GM19099 (cell line): ENCODE measurements at regions not wholly inside any gene's neighbourhood (a gene's known extent, or its start where the extent isn't known, plus 50 kb on each side); places are given as distances from the start of the nearest gene placed in this dataset.

Experiments used
- POLR2A ChIP-seq: IDR thresholded peaks from 3 replicates; pipeline ENCODE4 v1.6.1; 2011; ENCODE audit warnings: low read depth; ENCODE audit not compliant: insufficient read length; ENCODE audit errors: extremely low read depth

- TF ChIP-seq POLR2A, result no peak
Observed at GRCh38 chr5:74459984-74460383, 180.5 kb downstream of the ENC1 start.

GRCh38 chr5:74457876-74458275 lies 182.7 kb downstream of the ENC1 start:
- TF ChIP-seq POLR2A, result no peak

GRCh38 chr5:74454263-74455030 lies 186.1 kb downstream of the ENC1 start:
- no peak for TF ChIP-seq POLR2A

GRCh38 chr5:74452856-74453255 lies 187.7 kb downstream of the ENC1 start:
- TF ChIP-seq POLR2A, result no peak

GRCh38 chr5:74450095-74450494 lies 190.4 kb downstream of the ENC1 start:
- no peak for TF ChIP-seq POLR2A

GRCh38 chr5:74446725-74447241 lies 193.7 kb downstream of the ENC1 start:
- TF ChIP-seq POLR2A, result no peak

- no peak for TF ChIP-seq POLR2A
Observed at GRCh38 chr5:74442466-74442865, 198.1 kb downstream of the ENC1 start.

- no peak for TF ChIP-seq POLR2A
Observed at GRCh38 chr5:74441616-74442015, 198.9 kb downstream of the ENC1 start.

- TF ChIP-seq POLR2A, result no peak
Observed at GRCh38 chr5:74440341-74440740, 200.2 kb downstream of the ENC1 start.

- no peak for TF ChIP-seq POLR2A
Observed at GRCh38 chr5:74433896-74434829, 206.4 kb downstream of the ENC1 start.

GRCh38 chr5:74433255-74433895 lies 207.2 kb downstream of the ENC1 start:
- no peak for TF ChIP-seq POLR2A

GRCh38 chr5:74432721-74433120 lies 207.8 kb downstream of the ENC1 start:
- no peak for TF ChIP-seq POLR2A

- TF ChIP-seq POLR2A, result no peak
Observed at GRCh38 chr5:74432216-74432615, 208.3 kb downstream of the ENC1 start.

- TF ChIP-seq POLR2A, result no peak
Observed at GRCh38 chr5:74431290-74431669, 209.2 kb downstream of the ENC1 start.

GRCh38 chr5:74430631-74431289 lies 209.8 kb downstream of the ENC1 start:
- no peak for TF ChIP-seq POLR2A
